Mesendoderm (in vitro differentiated cells): ENCODE measurements at regions not wholly inside any gene's neighbourhood (a gene's known extent, or its start where the extent isn't known, plus 50 kb on each side); places are given as distances from the start of the nearest gene placed in this dataset.
A peak's percentile ranks its signal among the peaks of the same experiment; 100 is the strongest.

Experiments used
- DNase-seq: peaks from one replicate; pipeline ENCODE4 v3.0.0; 2013
- H2AK5ac ChIP-seq: 2 replicates; pipeline ENCODE4 v1.6.1; 2013; ENCODE audit warnings: low read length, inconsistent platforms
- H2BK120ac ChIP-seq: 2 replicates; pipeline ENCODE4 v1.6.1; 2013; ENCODE audit warnings: low read depth, mild to moderate bottlenecking, low read length, moderate library complexity, mixed read lengths
- H2BK15ac ChIP-seq: replicated peaks from 2 replicates; pipeline ENCODE4 v1.6.1; 2013; ENCODE audit warnings: low read depth, mild to moderate bottlenecking, moderate library complexity
- H2BK5ac ChIP-seq: 2 replicates; pipeline ENCODE4 v1.6.1; 2013; ENCODE audit warnings: low read length, inconsistent platforms
- H3K18ac ChIP-seq: 2 replicates; pipeline ENCODE4 v1.6.1; 2013; ENCODE audit warnings: mild to moderate bottlenecking, low read length, mixed read lengths
- H3K23ac ChIP-seq: one replicate; pipeline ENCODE4 v1.6.1; 2013; ENCODE audit warnings: low read length
- H3K27ac ChIP-seq: 2 replicates; pipeline ENCODE4 v1.5.1; 2013; ENCODE audit warnings: low read depth, mild to moderate bottlenecking, inconsistent platforms, low read length, moderate library complexity
- H3K27me3 ChIP-seq: 2 replicates; pipeline ENCODE4 v1.6.1; 2013; ENCODE audit warnings: low read length, control low read depth, mild to moderate bottlenecking, inconsistent platforms; ENCODE audit not compliant: insufficient read depth, poor library complexity
- H3K36me3 ChIP-seq: 2 replicates; pipeline ENCODE4 v1.6.1; 2013; ENCODE audit warnings: low read length, inconsistent platforms; ENCODE audit not compliant: control insufficient read depth, insufficient read depth
- H3K4ac ChIP-seq: one replicate; pipeline ENCODE4 v1.6.1; 2013; ENCODE audit warnings: low read depth, mild to moderate bottlenecking, low read length, moderate library complexity
- H3K4me1 ChIP-seq: 2 replicates; pipeline ENCODE4 v1.6.1; 2013; ENCODE audit warnings: low read depth, low read length, inconsistent platforms; ENCODE audit not compliant: control insufficient read depth
- H3K4me2 ChIP-seq: 2 replicates; pipeline ENCODE4 v1.6.1; 2013; ENCODE audit warnings: low read length
- H3K4me3 ChIP-seq: 2 replicates; pipeline ENCODE4 v1.5.1; 2013; ENCODE audit warnings: mild to moderate bottlenecking, low read length
- H3K56ac ChIP-seq: one replicate; pipeline ENCODE4 v1.6.1; 2013; ENCODE audit warnings: low read length
- H3K79me1 ChIP-seq: 2 replicates; pipeline ENCODE4 v1.6.1; 2013; ENCODE audit warnings: low read length, inconsistent platforms
- H3K79me2 ChIP-seq: 2 replicates; pipeline ENCODE4 v1.6.1; 2013; ENCODE audit warnings: mild to moderate bottlenecking, low read length; ENCODE audit not compliant: control insufficient read depth, insufficient read depth
- H3K9ac ChIP-seq: 2 replicates; pipeline ENCODE4 v1.6.1; 2013; ENCODE audit warnings: low read length, inconsistent platforms
- H4K5ac ChIP-seq: one replicate; pipeline ENCODE4 v1.6.1; 2013; ENCODE audit warnings: low read length
- H4K8ac ChIP-seq: one replicate; pipeline ENCODE4 v1.6.1; 2013; ENCODE audit warnings: low read depth, mild to moderate bottlenecking, control low read depth, low read length, moderate library complexity
- WGBS: extraction: QIAGEN DNeasy Blood & Tissue Kit; methylation state at CpG from one replicate; pipeline ENCODE4 v1.1.7; 2013; ENCODE audit warnings: low lambda C conversion rate, missing lambda C conversion rate; ENCODE audit not compliant: insufficient coverage; ENCODE audit errors: extremely low coverage; 5-methylcytosine and 5-hydroxymethylcytosine counted together

DNA sequence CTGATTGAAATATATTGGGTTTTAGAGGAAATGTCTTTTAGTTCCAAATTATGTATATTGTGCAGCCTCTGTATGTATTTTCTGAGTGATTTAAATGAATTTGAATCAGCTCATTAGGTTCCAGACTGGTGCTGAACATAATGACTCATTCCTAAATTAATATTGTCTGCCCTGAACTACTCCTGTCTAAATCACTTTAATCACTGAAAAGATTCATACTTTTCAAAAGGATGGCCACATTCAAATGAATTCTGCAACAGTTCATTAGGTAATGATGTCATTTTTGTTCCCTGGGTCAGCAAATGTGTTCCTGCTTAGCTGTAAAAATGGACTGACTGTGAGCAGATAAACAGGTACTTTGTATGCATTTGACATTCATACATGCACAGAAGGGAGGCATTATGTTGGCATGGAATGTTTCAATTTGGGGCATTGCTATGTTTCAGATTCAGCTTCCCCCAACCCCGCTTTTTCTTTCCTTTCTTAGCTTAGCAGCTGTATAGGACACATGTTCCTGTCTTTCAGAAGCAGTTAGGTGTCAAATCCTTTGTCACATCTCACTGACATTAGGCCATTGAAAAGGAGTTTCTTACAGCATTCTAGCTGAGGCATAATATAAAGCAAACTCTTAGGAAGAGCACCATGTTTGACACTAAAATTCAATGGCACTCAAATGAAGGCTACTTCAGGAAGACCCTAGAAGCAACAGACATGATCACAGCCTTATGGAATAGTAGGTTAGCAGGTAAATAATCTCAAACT is 318.5 kb upstream of the ARPP21 start:
- Histone ChIP-seq H4K8ac (no peak overlapping the region), H3K79me2 (no peaks in the 10 kb centered on the region), H3K4ac (no peak overlapping the region), H3K36me3 (no peaks in the 10 kb centered on the region), H3K18ac (no peak overlapping the region), H2BK15ac (no peak overlapping the region), H2BK120ac (no peak overlapping the region), H3K23ac (no peak overlapping the region), H3K4me1 (no peaks in the 10 kb centered on the region), H2AK5ac (no peak overlapping the region), H3K27me3 (no peaks in the 10 kb centered on the region), H3K79me1 (no peaks in the 10 kb centered on the region), H2BK5ac (no peak overlapping the region), H3K27ac (no peak overlapping the region), H4K5ac (no peak overlapping the region), H3K4me2 (no peak overlapping the region), H3K4me3 (no peak overlapping the region), H3K56ac (no peak overlapping the region), H3K9ac (no peak overlapping the region)
- WGBS = no CpG with 5 or more reads among the region's 1 CpG
- no peak for DNase-seq

DNA sequence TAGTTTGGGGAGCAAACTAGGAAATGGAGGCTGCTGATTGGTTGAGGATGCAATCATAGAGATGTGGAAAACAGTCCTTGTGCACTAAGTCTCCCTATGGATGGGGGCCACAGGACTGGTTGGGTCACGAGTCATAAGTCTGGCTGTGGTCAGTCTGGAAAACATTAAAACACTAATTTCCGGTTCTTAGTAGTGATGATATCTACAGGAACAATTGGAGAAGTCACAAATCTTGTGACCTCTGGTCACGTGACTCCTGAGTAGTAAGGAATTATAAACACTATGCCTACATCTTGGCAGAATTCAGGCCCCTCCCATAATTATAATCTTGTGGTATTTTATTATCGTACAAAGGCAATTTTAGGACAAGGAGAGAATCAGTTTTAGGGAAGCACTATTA is 317.3 kb upstream of the ARPP21 start:
- Histone ChIP-seq H2BK5ac (no peak overlapping the region), H3K9ac (no peak overlapping the region), H3K18ac (no peak overlapping the region), H2BK120ac (no peak overlapping the region), H3K79me1 (no peaks in the 10 kb centered on the region), H3K23ac (no peak overlapping the region), H3K27ac (no peak overlapping the region), H3K4me3 (no peak overlapping the region), H3K56ac (no peak overlapping the region), H2BK15ac (no peak overlapping the region), H3K4ac (no peak overlapping the region), H3K27me3 (no peaks in the 10 kb centered on the region), H3K4me1 (no peaks in the 10 kb centered on the region), H4K8ac (no peak overlapping the region), H3K4me2 (no peak overlapping the region), H3K79me2 (no peaks in the 10 kb centered on the region), H3K36me3 (no peaks in the 10 kb centered on the region), H2AK5ac (no peak overlapping the region), H4K5ac (no peak overlapping the region)
- WGBS = no CpG with 5 or more reads among the region's 4 CpGs
- DNase-seq = no peak

DNA sequence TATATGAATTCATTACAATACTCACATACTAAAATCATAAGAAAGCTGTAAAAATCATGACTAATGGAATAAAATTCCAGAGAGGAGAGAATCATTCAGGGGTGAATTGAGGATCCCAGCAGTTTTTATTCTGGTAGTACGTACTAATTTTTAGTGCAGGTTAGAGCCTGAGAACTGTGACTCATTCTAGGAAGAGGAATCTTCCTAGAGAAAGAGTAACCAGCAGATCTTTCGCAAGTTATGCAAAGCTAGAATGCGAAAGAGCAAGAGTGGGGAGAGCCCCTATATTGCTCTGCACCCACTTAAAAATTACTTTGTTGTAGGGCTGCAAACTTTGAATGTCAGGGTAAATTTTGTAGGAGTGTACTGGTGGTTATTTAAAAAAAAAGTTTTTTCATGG is 303.6 kb upstream of the ARPP21 start:
- Histone ChIP-seq H3K27me3 (no peaks in the 10 kb centered on the region), H3K9ac (no peak overlapping the region), H3K27ac (no peak overlapping the region), H3K4me3 (no peak overlapping the region), H3K18ac (no peak overlapping the region), H3K56ac (no peak overlapping the region), H3K79me2 (no peaks in the 10 kb centered on the region), H4K5ac (no peak overlapping the region), H2AK5ac (no peak overlapping the region), H2BK5ac (no peak overlapping the region), H2BK15ac (no peak overlapping the region), H3K4me2 (no peak overlapping the region), H3K4me1 (no peaks in the 10 kb centered on the region), H4K8ac (no peak overlapping the region), H3K23ac (no peak overlapping the region), H2BK120ac (no peak overlapping the region), H3K36me3 (no peaks in the 10 kb centered on the region), H3K79me1 (no peaks in the 10 kb centered on the region), H3K4ac (no peak overlapping the region)
- WGBS = no CpG with 5 or more reads among the region's 3 CpGs
- DNase-seq = peak; percentile 19

DNA sequence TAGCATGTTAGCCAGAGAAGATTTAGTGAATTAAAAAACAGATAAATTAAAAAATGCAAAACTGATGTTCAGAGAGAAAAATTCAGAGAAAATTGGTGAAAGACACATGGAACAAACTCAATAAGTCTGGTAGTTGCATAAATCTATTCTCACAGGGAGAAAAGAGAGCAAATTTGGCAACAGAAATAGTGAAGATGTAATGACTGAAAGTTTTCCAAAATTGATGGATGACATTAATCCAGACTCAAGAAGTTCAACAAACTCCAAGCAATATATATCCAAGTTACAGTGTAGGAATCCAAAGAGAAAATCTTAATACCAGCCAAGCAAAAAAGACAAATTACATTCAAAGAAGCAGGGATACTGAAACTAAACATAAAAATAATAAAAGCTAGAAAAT is 302.7 kb upstream of the ARPP21 start:
- Histone ChIP-seq H4K5ac (no peak overlapping the region), H3K4me1 (no peaks in the 10 kb centered on the region), H3K9ac (no peak overlapping the region), H3K4me3 (no peak overlapping the region), H3K4ac (no peak overlapping the region), H4K8ac (no peak overlapping the region), H2BK15ac (no peak overlapping the region), H3K27me3 (no peaks in the 10 kb centered on the region), H3K4me2 (no peak overlapping the region), H3K23ac (no peak overlapping the region), H3K79me1 (no peaks in the 10 kb centered on the region), H3K79me2 (no peaks in the 10 kb centered on the region), H3K56ac (no peak overlapping the region), H3K36me3 (no peaks in the 10 kb centered on the region), H2BK5ac (no peak overlapping the region), H3K27ac (no peak overlapping the region), H3K18ac (no peak overlapping the region), H2AK5ac (no peak overlapping the region), H2BK120ac (no peak overlapping the region)
- DNase-seq = no peak

DNA sequence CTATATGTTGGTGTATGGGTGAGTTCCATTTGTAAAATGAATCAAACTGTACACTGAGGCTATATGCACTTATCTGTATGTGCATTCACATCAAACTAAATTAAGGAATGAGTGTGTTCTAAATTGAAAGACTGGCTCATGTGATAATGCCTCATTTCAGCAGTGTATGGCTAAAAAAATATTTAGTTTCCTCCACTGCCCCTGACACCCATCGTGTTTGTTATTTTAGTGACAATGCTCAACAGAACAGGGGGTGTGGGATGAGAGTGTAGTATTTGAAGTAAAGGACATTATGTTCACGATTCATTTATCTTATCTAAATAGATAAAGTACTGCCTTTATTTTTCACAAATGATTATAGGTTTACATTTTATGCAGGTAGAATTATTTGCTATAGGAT is 301.1 kb upstream of the ARPP21 start:
- Histone ChIP-seq H3K56ac (no peak overlapping the region), H2AK5ac (no peak overlapping the region), H3K4ac (no peak overlapping the region), H3K4me2 (no peak overlapping the region), H3K4me1 (no peaks in the 10 kb centered on the region), H3K23ac (no peak overlapping the region), H3K79me2 (no peaks in the 10 kb centered on the region), H3K4me3 (no peak overlapping the region), H2BK120ac (no peak overlapping the region), H3K27me3 (no peaks in the 10 kb centered on the region), H2BK15ac (no peak overlapping the region), H4K8ac (no peak overlapping the region), H3K27ac (no peak overlapping the region), H3K36me3 (no peaks in the 10 kb centered on the region), H3K18ac (no peak overlapping the region), H4K5ac (no peak overlapping the region), H3K79me1 (no peaks in the 10 kb centered on the region), H3K9ac (no peak overlapping the region), H2BK5ac (no peak overlapping the region)
- DNase-seq = no peak
- no CpG with 5 or more reads among the region's 2 CpGs for WGBS

DNA sequence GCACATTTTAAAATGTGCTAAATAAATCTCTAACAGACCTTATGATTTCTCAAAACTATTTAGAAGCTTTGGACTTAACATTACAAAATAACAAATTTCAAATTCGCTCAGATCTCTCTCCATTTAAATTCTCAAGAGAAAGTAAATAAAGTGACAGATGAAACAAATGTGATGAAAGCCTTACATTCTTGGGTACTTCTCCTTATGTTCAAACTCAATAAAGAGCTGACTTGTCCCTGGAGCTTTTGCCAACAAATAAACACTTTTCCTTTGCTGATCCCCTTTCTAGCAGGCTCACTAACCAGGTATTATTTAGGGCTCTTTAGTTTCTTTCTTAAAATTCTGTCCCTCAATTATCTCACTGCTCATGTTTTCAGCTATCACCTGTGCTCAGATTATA is 259.1 kb upstream of the ARPP21 start:
- Histone ChIP-seq H3K4ac (no peak overlapping the region), H4K8ac (no peak overlapping the region), H3K23ac (no peak overlapping the region), H3K79me2 (no peaks in the 10 kb centered on the region), H3K27me3 (no peaks in the 10 kb centered on the region), H2BK120ac (no peak overlapping the region), H2BK15ac (no peak overlapping the region), H3K18ac (no peak overlapping the region), H3K9ac (no peak overlapping the region), H3K4me3 (no peak overlapping the region), H3K36me3 (no peaks in the 10 kb centered on the region), H3K27ac (no peak overlapping the region), H3K4me2 (no peak overlapping the region), H3K4me1 (peaks cover 6% of the 10 kb centered on the region), H3K56ac (no peak overlapping the region), H2AK5ac (no peak overlapping the region), H3K79me1 (no peaks in the 10 kb centered on the region), H2BK5ac (no peak overlapping the region), H4K5ac (no peak overlapping the region)
- no peak for DNase-seq
- WGBS = 100% methylated on average over 1 of the region's 1 CpG
